Activated CD8-positive, alpha-beta T cell treated with anti-CD3 and anti-CD28 coated beads for 36 hours (primary cell): ENCODE measurements at regions not wholly inside any gene's neighbourhood (a gene's known extent, or its start where the extent isn't known, plus 50 kb on each side); places are given as distances from the start of the nearest gene placed in this dataset.
"Not testable (repeated sequence)": the region's sequence is repeated elsewhere in the genome, so short reads cannot be mapped to it uniquely, and the experiment has no call there.

Source experiments
- ATAC-seq: fragments of 200-7000 bp; cut with Tn5 transposase; one replicate; pipeline ENCODE4 v1.10.0; 2021; ENCODE audit warnings: mild to moderate bottlenecking, moderate library complexity
- CTCF ChIA-PET: fragments of 350-600 bp; sonication (Branson Sonifier 250); formaldehyde crosslinking; loops from one replicate; lab custom pipeline; 2021; ENCODE audit warnings: antibody characterized with exemption; lab: Charles Lee
- POLR2A ChIA-PET: fragments of 350-600 bp; sonication (Branson Sonifier 250); formaldehyde crosslinking; loops from one replicate; lab custom pipeline; 2021; ENCODE audit warnings: antibody characterized with exemption; lab: Charles Lee
- DNase-seq: peaks from one replicate; pipeline ENCODE4 v3.0.0-alpha.2; 2020
- H3K27ac Mint-ChIP-seq: one replicate; pipeline ENCODE4 v1.8.0; 2021; ENCODE audit warnings: mild to moderate bottlenecking, mixed read lengths
- H3K27me3 Mint-ChIP-seq: one replicate; pipeline ENCODE4 v1.8.0; 2021; ENCODE audit warnings: mixed read lengths
- H3K36me3 Mint-ChIP-seq: one replicate; pipeline ENCODE4 v1.8.0; 2021; ENCODE audit warnings: low read depth, mixed read lengths
- H3K4me1 Mint-ChIP-seq: one replicate; pipeline ENCODE4 v1.8.0; 2021; ENCODE audit warnings: low read depth, mixed read lengths
- H3K4me3 Mint-ChIP-seq: one replicate; pipeline ENCODE4 v1.8.0; 2021; ENCODE audit warnings: mild to moderate bottlenecking, moderate library complexity, mixed read lengths
- H3K9me3 Mint-ChIP-seq: one replicate; pipeline ENCODE4 v1.8.0; 2021; ENCODE audit warnings: mixed read lengths
- intact Hi-C: fragments of 100-400 bp; cut with micrococcal nuclease; formaldehyde crosslinking; loops from one replicate; pipeline ENCODE4 v1.10.0; 2022
- TF ChIP-seq, protein P1 (sequence below): fragments of 200-600 bp; IDR thresholded peaks from one replicate; pipeline ENCODE4 v1.8.0; 2022; ENCODE audit warnings: antibody characterized with exemption, mild to moderate bottlenecking

DNA sequence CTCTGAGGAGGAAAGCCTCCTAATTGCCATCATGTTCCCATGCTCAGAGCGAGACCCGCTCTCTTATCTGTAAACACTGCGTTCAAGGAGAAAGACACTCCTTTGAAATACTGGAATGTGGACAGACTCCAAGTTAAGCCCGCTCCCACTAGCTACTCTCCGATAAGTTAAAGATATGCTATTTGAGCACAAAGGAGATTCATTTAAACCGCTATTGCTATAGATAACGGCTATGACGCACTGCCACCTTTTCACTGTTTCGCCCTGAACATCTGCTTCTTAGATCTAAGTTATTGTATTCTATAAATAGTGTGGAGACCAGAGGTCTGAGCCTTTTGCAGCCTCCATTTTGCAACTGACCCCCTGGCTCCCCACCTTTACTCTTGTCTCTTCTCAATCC, 82.3 kb downstream of the GPX5 start:
- no peak for DNase-seq
- ChIA-PET CTCF (interaction anchor here (1.5 kb wide), 1 partner anchor 225 kb away, joined by 3 read pairs; no protein-coding TSS in a partner anchor), POLR2A (no interaction called here)
- H3K36me3 Mint-ChIP-seq, result no peaks in the 10 kb centered on the region
- H3K9me3 Mint-ChIP-seq, result no peaks in the 10 kb centered on the region
- no peak overlapping the region for H3K4me3 Mint-ChIP-seq
- H3K27ac Mint-ChIP-seq, result no peak overlapping the region
- H3K27me3 Mint-ChIP-seq, result peaks cover 40% of the 10 kb centered on the region
- peaks cover 4% of the 10 kb centered on the region for H3K4me1 Mint-ChIP-seq
- intact Hi-C loops, result no loop called here
- TF ChIP-seq, protein P1, sequence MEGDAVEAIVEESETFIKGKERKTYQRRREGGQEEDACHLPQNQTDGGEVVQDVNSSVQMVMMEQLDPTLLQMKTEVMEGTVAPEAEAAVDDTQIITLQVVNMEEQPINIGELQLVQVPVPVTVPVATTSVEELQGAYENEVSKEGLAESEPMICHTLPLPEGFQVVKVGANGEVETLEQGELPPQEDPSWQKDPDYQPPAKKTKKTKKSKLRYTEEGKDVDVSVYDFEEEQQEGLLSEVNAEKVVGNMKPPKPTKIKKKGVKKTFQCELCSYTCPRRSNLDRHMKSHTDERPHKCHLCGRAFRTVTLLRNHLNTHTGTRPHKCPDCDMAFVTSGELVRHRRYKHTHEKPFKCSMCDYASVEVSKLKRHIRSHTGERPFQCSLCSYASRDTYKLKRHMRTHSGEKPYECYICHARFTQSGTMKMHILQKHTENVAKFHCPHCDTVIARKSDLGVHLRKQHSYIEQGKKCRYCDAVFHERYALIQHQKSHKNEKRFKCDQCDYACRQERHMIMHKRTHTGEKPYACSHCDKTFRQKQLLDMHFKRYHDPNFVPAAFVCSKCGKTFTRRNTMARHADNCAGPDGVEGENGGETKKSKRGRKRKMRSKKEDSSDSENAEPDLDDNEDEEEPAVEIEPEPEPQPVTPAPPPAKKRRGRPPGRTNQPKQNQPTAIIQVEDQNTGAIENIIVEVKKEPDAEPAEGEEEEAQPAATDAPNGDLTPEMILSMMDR, result no peak
- no peak for ATAC-seq

- no peaks in the 10 kb centered on the region for H3K9me3 Mint-ChIP-seq
- intact Hi-C loops, result no loop called here
- DNase-seq, result no peak
- H3K27ac Mint-ChIP-seq, result no peak overlapping the region
- peaks cover 4% of the 10 kb centered on the region for H3K4me1 Mint-ChIP-seq
- H3K27me3 Mint-ChIP-seq, result peaks cover 40% of the 10 kb centered on the region
- no peak overlapping the region for H3K4me3 Mint-ChIP-seq
- H3K36me3 Mint-ChIP-seq, result no peaks in the 10 kb centered on the region
- ATAC-seq, result no peak
- CTCF ChIA-PET, result interaction anchor here (1.0 to 1.3 kb wide), 2 partner anchors 67 to 226 kb away, joined by 3 read pairs; no protein-coding TSS in a partner anchor
- TF ChIP-seq, protein P1, result no peak
- POLR2A ChIA-PET, result interaction anchor here (0.6 kb wide), 1 partner anchor 1390 kb away, joined by 3 read pairs; no protein-coding TSS in a partner anchor
Observed at GRCh38 chr6:28609672-28610071, 84.0 kb downstream of the GPX5 start.

DNA sequence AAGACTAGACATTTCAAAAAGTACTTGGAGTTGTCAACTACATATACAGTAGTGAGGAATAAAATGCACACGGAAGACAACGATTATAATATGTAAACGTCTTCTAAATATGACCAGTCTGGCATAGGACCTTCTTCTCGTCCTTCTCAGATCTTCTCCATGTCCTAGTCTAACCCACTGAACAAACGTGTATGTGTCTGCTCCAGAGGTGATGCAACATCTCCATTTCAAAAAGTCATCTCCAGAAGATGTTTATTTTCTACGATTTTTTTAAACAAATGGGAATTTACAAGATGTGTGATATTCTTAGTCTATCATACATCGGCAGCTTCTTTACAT, 89.9 kb downstream of the GPX5 start:
- POLR2A ChIA-PET, result no interaction called here

DNA sequence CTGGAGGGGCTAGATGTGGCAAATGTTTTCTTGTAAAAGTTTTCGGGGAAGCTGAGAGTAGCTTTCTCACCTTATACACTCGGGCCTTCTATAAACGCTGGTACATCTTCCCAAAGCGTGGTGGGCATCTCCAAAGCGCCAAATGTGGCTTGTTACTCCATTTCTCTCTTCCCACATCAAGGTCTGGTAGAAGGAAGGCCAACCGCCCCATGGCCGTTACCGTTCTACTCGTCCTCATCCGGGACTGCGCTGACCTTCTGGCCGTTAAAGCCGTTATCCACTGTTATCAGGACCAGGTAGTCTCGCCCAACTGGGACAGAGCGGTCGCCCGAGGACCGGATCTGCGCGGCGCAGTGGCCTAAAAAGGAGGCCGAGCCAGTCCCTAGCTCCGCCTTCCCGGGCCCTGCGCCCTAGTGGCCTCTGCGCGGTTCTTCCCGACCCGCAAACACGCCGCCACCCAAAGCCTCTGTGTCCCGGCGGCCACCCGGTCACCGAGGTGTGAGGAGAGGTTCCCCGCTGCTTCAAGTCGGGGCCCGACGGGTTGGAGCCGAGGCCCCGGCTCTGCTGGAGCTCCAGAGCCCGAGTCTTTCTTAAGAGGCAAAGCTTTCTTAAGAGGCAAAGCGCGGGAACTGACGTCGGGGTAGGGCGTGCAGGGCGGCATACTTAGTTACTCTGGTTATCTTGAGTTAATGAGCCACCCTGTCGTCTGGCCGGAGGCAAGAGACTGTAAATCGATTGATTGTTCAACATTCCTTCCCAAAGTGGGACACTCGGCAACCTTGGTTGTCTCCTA, 90.5 kb downstream of the GPX5 start:
- ATAC-seq (no peak), DNase-seq (no peak)
- Mint-ChIP-seq H3K36me3 (peaks cover 2% of the 10 kb centered on the region), H3K27ac (no peak overlapping the region), H3K4me3 (no peak overlapping the region), H3K27me3 (peaks cover 43% of the 10 kb centered on the region), H3K9me3 (peaks cover 4% of the 10 kb centered on the region), H3K4me1 (no peaks in the 10 kb centered on the region)
- intact Hi-C loops, result no loop called here
- TF ChIP-seq, protein P1, result no peak
- CTCF ChIA-PET, result interaction anchor here (0.8 kb wide), 1 partner anchor 9 kb away, joined by 3 read pairs; no protein-coding TSS in a partner anchor
- POLR2A ChIA-PET, result no interaction called here

More for the DNA sequence above, 89.9 kb downstream of the GPX5 start:
- no peak for ATAC-seq
- Mint-ChIP-seq H3K4me1 (no peaks in the 10 kb centered on the region), H3K36me3 (peaks cover 2% of the 10 kb centered on the region), H3K27me3 (peaks cover 39% of the 10 kb centered on the region), H3K4me3 (no peak overlapping the region), H3K27ac (no peak overlapping the region), H3K9me3 (peaks cover 2% of the 10 kb centered on the region)
- TF ChIP-seq, protein P1, result no peak
- DNase-seq, result no peak
- intact Hi-C loops, result no loop called here
- CTCF ChIA-PET, result no interaction called here

- no peak overlapping the region for H3K4me3 Mint-ChIP-seq
- H3K36me3 Mint-ChIP-seq, result peaks cover 2% of the 10 kb centered on the region
- TF ChIP-seq, protein P1, result no peak
- CTCF ChIA-PET, result no interaction called here
- H3K4me1 Mint-ChIP-seq, result no peaks in the 10 kb centered on the region
- POLR2A ChIA-PET, result no interaction called here
- peaks cover 7% of the 10 kb centered on the region for H3K9me3 Mint-ChIP-seq
- no peak for ATAC-seq
- intact Hi-C loops, result no loop called here
- no peak for DNase-seq
- H3K27me3 Mint-ChIP-seq, result peaks cover 40% of the 10 kb centered on the region
- no peak overlapping the region for H3K27ac Mint-ChIP-seq
Observed at GRCh38 chr6:28618898-28619555, 93.3 kb downstream of the GPX5 start.

- POLR2A ChIA-PET, H3K36me3 Mint-ChIP-seq, ATAC-seq, H3K4me1 Mint-ChIP-seq, DNase-seq, CTCF ChIA-PET, H3K4me3 Mint-ChIP-seq, H3K9me3 Mint-ChIP-seq, H3K27ac Mint-ChIP-seq, intact Hi-C loops: not testable (repeated sequence)
- peaks cover 33% of the 10 kb centered on the region for H3K27me3 Mint-ChIP-seq
Observed at GRCh38 chr6:28621268-28621667, 95.6 kb downstream of the GPX5 start.

DNA sequence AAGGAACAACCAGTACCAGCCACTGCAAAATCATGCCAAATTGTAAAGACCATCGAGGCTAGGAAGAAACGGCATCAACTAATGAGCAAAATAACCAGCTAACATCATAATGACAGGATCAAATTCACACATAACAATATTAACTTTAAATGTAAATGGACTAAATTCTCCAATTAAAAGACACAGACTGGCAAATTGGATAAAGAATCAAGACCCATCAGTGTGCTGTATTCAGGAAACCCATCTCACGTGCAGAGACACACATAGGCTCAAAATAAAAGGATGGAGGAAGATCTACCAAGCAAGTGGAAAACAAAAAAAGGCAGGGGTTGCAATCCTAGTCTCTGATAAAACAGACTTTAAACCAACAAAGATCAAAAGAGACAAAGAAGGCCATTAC, 97.6 kb downstream of the GPX5 start:
- ATAC-seq, DNase-seq, H3K9me3 Mint-ChIP-seq, H3K36me3 Mint-ChIP-seq, H3K27ac Mint-ChIP-seq, H3K4me1 Mint-ChIP-seq, intact Hi-C loops, CTCF ChIA-PET, POLR2A ChIA-PET, H3K4me3 Mint-ChIP-seq: not testable (repeated sequence)
- peaks cover 29% of the 10 kb centered on the region for H3K27me3 Mint-ChIP-seq
